Cardiac septum (tissue), 1 donor: ENCODE measurements at regions not wholly inside any gene's neighbourhood (a gene's known extent, or its start where the extent isn't known, plus 50 kb on each side); places are given as distances from the start of the nearest gene placed in this dataset.
"Not testable (repeated sequence)": the region's sequence is repeated elsewhere in the genome, so short reads cannot be mapped to it uniquely, and the experiment has no call there.

ENCODE experiments used
- DNase-seq: peaks from one replicate; pipeline ENCODE4 v3.0.0-alpha.2; 2020; ENCODE audit warnings: low spot score
- intact Hi-C: fragments of 100-400 bp; cut with DNase I; formaldehyde crosslinking; loops from one replicate; pipeline ENCODE4 v1.14.0; 2022
- donor health status: DM: no; HTN: no; CAD: no.

- DNase-seq = no peak
- intact Hi-C loops = no loop called here
Measured at GRCh38 chr4:14912426-14912825, 89.9 kb upstream of the CPEB2 start.

GRCh38 chr4:14915018-14915417 is 87.3 kb upstream of the CPEB2 start:
- DNase-seq = no peak
- intact Hi-C loops = no loop called here

GRCh38 chr4:14916554-14917297 is 85.6 kb upstream of the CPEB2 start:
- no peak for DNase-seq
- intact Hi-C loops = loop anchor here (2.0 kb wide), 2 partner anchors 74 to 84 kb away; no protein-coding TSS in a partner anchor

- no peak for DNase-seq
- intact Hi-C loops = loop anchor here (2.0 kb wide), 2 partner anchors 74 to 84 kb away; no protein-coding TSS in a partner anchor
Measured at GRCh38 chr4:14917298-14917633, 85.0 kb upstream of the CPEB2 start.

- intact Hi-C loops = no loop called here
- no peak for DNase-seq
Measured at GRCh38 chr4:14918336-14918735, 83.9 kb upstream of the CPEB2 start.

- intact Hi-C loops = no loop called here
- DNase-seq = no peak
Measured at GRCh38 chr4:14919785-14920184, 82.5 kb upstream of the CPEB2 start.

GRCh38 chr4:14920237-14920636 is 82.0 kb upstream of the CPEB2 start:
- intact Hi-C loops = no loop called here
- no peak for DNase-seq

GRCh38 chr4:14920759-14921320 is 81.4 kb upstream of the CPEB2 start:
- no peak for DNase-seq
- intact Hi-C loops = no loop called here

GRCh38 chr4:14921781-14922180 is 80.5 kb upstream of the CPEB2 start:
- DNase-seq, intact Hi-C loops: not testable (repeated sequence)

GRCh38 chr4:14924076-14924811 is 78.0 kb upstream of the CPEB2 start:
- no peak for DNase-seq
- intact Hi-C loops = no loop called here

GRCh38 chr4:14924812-14925344 is 77.4 kb upstream of the CPEB2 start:
- no peak for DNase-seq
- intact Hi-C loops = no loop called here

- intact Hi-C loops = no loop called here
- DNase-seq = no peak
Measured at GRCh38 chr4:14925471-14925870, 76.8 kb upstream of the CPEB2 start.

GRCh38 chr4:14926368-14926767 is 75.9 kb upstream of the CPEB2 start:
- intact Hi-C loops = no loop called here
- DNase-seq = no peak

GRCh38 chr4:14928035-14928434 is 74.2 kb upstream of the CPEB2 start:
- no peak for DNase-seq
- intact Hi-C loops = no loop called here

- DNase-seq = no peak
- intact Hi-C loops = no loop called here
Measured at GRCh38 chr4:14929669-14930068, 72.6 kb upstream of the CPEB2 start.

- intact Hi-C loops = no loop called here
- DNase-seq = no peak
Measured at GRCh38 chr4:14934704-14935390, 67.4 kb upstream of the CPEB2 start.

- intact Hi-C loops = no loop called here
- DNase-seq = no peak
Measured at GRCh38 chr4:14943749-14944148, 58.5 kb upstream of the CPEB2 start.

- intact Hi-C loops = no loop called here
- no peak for DNase-seq
Measured at GRCh38 chr4:14952352-14952751, 49.9 kb upstream of the CPEB2 start.
